ENCODE measurements at regions not wholly inside any gene's neighbourhood (a gene's known extent, or its start where the extent isn't known, plus 50 kb on each side); places are given as distances from the start of the nearest gene placed in this dataset.

DNA sequence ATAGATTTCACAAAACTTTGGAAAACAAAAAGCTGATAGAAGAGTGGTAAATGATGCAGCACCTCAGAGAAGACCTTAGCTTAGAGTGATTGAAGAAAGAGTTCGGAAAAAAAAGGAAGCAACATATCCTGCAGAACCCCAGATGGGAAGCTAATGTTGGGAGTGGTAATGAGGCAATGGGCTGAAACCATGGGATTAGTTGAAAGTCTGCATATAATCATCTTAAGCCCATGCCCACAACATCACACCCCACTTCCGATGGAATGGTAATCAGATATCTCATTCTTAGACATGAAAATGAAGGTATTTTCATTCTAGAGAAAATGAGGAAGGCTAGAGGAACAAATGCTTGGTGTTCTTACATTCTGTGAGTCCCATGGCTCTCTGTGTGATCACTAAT is 146.3 kb upstream of the ADAMTS3 start:
- intact Hi-C loops (cut with micrococcal nuclease), result no loop called here
- no peak overlapping the region for H2AFZ ChIP-seq (ENCODE audit: low read depth, low read length, poor library complexity, severe bottlenecking)
- H3K79me2 ChIP-seq (ENCODE audit: insufficient read depth, low read length), result no peaks in the 10 kb centered on the region
- ChIA-PET RAD21 (ENCODE audit: low non-redundant PET in 1 of 2, low total read pairs in 2 of 2, uncharacterized antibody in 2 of 2, unreplicated experiment in 2 of 2) (no interaction called here), CTCF (no interaction called here), POLR2A (no interaction called here)
- BruUV-seq (replicated peaks), result no TSS peak
- no peak overlapping the region for H3K4me2 ChIP-seq (ENCODE audit: low read length)
- H4K20me1 ChIP-seq (ENCODE audit: insufficient read depth), result no peaks in the 10 kb centered on the region
- DNase-seq (ENCODE audit: low read depth, low spot score) (no peak), ATAC-seq (no peak)
- no peaks in the 10 kb centered on the region for H3K36me3 ChIP-seq (ENCODE audit: control insufficient read depth in 1 of 2, insufficient read depth in 2 of 2, low read length in 2 of 2)
- H3K9me2 ChIP-seq (ENCODE audit: insufficient read depth), result no peaks in the 10 kb centered on the region
- no peaks in the 10 kb centered on the region for H3K4me1 ChIP-seq (ENCODE audit: control insufficient read depth in 1 of 2, insufficient read depth in 2 of 2, low read length in 2 of 2)
- no peak for TF ChIP-seq ZFX (IDR thresholded peaks at IDR 0.05)
- no peak for TF ChIP-seq ATF3 (IDR thresholded peaks at IDR 0.05)
- no peak for TF ChIP-seq CBX3 (IDR thresholded peaks at IDR 0.05; ENCODE audit: low read depth)
- no peak for TF ChIP-seq SRF (IDR thresholded peaks at IDR 0.05; ENCODE audit: low read depth)
- TF ChIP-seq YY1 (IDR thresholded peaks at IDR 0.05; ENCODE audit: extremely low read depth, insufficient replicate concordance, low read depth, low read length), result no peak
- no peak for TF ChIP-seq JUND (IDR thresholded peaks at IDR 0.05)
- no peak for TF ChIP-seq ZNF274 (IDR thresholded peaks at IDR 0.05; ENCODE audit: low read depth, low read length)
- no peak for TF ChIP-seq ELF1 (IDR thresholded peaks at IDR 0.05; ENCODE audit: borderline replicate concordance, low read depth)
- TF ChIP-seq, protein P1, sequence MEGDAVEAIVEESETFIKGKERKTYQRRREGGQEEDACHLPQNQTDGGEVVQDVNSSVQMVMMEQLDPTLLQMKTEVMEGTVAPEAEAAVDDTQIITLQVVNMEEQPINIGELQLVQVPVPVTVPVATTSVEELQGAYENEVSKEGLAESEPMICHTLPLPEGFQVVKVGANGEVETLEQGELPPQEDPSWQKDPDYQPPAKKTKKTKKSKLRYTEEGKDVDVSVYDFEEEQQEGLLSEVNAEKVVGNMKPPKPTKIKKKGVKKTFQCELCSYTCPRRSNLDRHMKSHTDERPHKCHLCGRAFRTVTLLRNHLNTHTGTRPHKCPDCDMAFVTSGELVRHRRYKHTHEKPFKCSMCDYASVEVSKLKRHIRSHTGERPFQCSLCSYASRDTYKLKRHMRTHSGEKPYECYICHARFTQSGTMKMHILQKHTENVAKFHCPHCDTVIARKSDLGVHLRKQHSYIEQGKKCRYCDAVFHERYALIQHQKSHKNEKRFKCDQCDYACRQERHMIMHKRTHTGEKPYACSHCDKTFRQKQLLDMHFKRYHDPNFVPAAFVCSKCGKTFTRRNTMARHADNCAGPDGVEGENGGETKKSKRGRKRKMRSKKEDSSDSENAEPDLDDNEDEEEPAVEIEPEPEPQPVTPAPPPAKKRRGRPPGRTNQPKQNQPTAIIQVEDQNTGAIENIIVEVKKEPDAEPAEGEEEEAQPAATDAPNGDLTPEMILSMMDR (IDR thresholded peaks at IDR 0.05 in 2 of 3, conservative IDR thresholded peaks at IDR 0.05 in 1 of 3; ENCODE audit: borderline replicate concordance in 1 of 3, insufficient read depth in 1 of 3, low read depth in 2 of 3, low read length in 2 of 3), result no peak
- no peak for TF ChIP-seq REST (IDR thresholded peaks at IDR 0.05; ENCODE audit: low read depth)
- no peak overlapping the region for H3K4me3 ChIP-seq (replicated peaks in 1 of 2; ENCODE audit: low read depth in 1 of 2, low read length in 2 of 2)
- H3K27me3 ChIP-seq (ENCODE audit: insufficient read depth, low read length), result no peaks in the 10 kb centered on the region
- H3K9ac ChIP-seq (ENCODE audit: low read length), result no peak overlapping the region
- no peaks in the 10 kb centered on the region for H3K9me3 ChIP-seq (ENCODE audit: control insufficient read depth in 1 of 2, insufficient read depth in 1 of 2, low read depth in 1 of 2, low read length in 2 of 2)
- no peak overlapping the region for H3K27ac ChIP-seq (ENCODE audit: low read depth, low read length)

Data from HCT116 (cell line).